Spleen (tissue), 11 donors: ENCODE measurements at regions not wholly inside any gene's neighbourhood (a gene's known extent, or its start where the extent isn't known, plus 50 kb on each side); places are given as distances from the start of the nearest gene placed in this dataset.

Experiments
- DNase-seq: peaks from one replicate; pipeline ENCODE4 v3.0.0-alpha.2; 2020
- H3K27ac ChIP-seq, 8 donors: fragments of 200-600 bp; sonication (generic) in 7 of 8; 1 replicate in 4 of 8; 2 replicates in 4 of 8; pipeline versions ENCODE4 v1.5.0 to v1.8.0; 2016 to 2021; ENCODE audit warnings: inconsistent platforms in 4 of 8, mild to moderate bottlenecking in 4 of 8, moderate library complexity in 1 of 8
- H3K27me3 ChIP-seq, 7 donors: fragments of 200-600 bp; sonication (generic) in 6 of 7; replicated peaks in 1 of 7; 1 replicate in 4 of 7; 2 replicates in 3 of 7; pipeline versions ENCODE4 v1.5.0 to v1.8.0; 2016 to 2021; ENCODE audit warnings: inconsistent platforms in 3 of 7, mild to moderate bottlenecking in 1 of 7
- H3K36me3 ChIP-seq, 6 donors: fragments of 200-600 bp; sonication (generic) in 5 of 6; 1 replicate in 4 of 6; 2 replicates in 2 of 6; pipeline versions ENCODE4 v1.5.0 to v1.8.0; 2016 to 2021; ENCODE audit warnings: inconsistent platforms in 2 of 6
- H3K4me1 ChIP-seq, 6 donors: fragments of 200-600 bp; sonication (generic) in 5 of 6; 1 replicate in 3 of 6; 2 replicates in 3 of 6; pipeline versions ENCODE4 v1.5.0 to v1.8.0; 2016 to 2021; ENCODE audit warnings: inconsistent platforms in 3 of 6
- H3K4me3 ChIP-seq, 8 donors: fragments of 200-600 bp; sonication (generic) in 7 of 8; 1 replicate in 4 of 8; 2 replicates in 4 of 8; pipeline versions ENCODE4 v1.5.0 to v1.8.0; 2016 to 2021; ENCODE audit warnings: inconsistent platforms in 4 of 8, mild to moderate bottlenecking in 4 of 8, moderate library complexity in 2 of 8
- H3K9me3 ChIP-seq, 8 donors: fragments of 200-600 bp; sonication (generic) in 7 of 8; 1 replicate in 4 of 8; 2 replicates in 4 of 8; pipeline versions ENCODE4 v1.5.0 to v1.8.0; 2016 to 2021; ENCODE audit warnings: inconsistent platforms in 4 of 8
- CTCF ChIP-seq, 11 experiments: fragments of 200-600 bp in 7 of 11; fragments of 450-650 bp in 4 of 11; sonication (generic) in 4 of 11; IDR thresholded peaks in 8 of 11; conservative IDR thresholded peaks in 3 of 11; 1 replicate in 7 of 11; 2 replicates in 4 of 11; pipeline versions ENCODE4 v1.4.0 to v1.8.0; 2016 to 2021; ENCODE audit warnings: antibody characterized with exemption in 11 of 11, inconsistent platforms in 4 of 11, mild to moderate bottlenecking in 1 of 11
- POLR2A ChIP-seq, 3 donors: fragments of 450-650 bp; IDR thresholded peaks; one replicate each; pipeline ENCODE4 v1.5.1; 2017; ENCODE audit warnings: antibody characterized with exemption in 3 of 3, mild to moderate bottlenecking in 1 of 3
- POLR2AphosphoS5 ChIP-seq, 3 donors: sonication (generic); formaldehyde crosslinking; IDR thresholded peaks; one replicate each; pipeline ENCODE4 v1.5.1; 2017; ENCODE audit warnings: antibody characterized with exemption in 3 of 3
- WGBS, 5 donors: extraction: QIAGEN DNeasy Blood & Tissue Kit in 3 of 5; methylation state at CpG; one replicate each; pipeline versions ENCODE4 v1.1.5 to v1.1.7; 2013 to 2018; 5-methylcytosine and 5-hydroxymethylcytosine counted together
- intact Hi-C: fragments of 100-400 bp; cut with DNase I; formaldehyde crosslinking; loops from one replicate; pipeline ENCODE4 v1.15.0; 2023; ENCODE audit warnings: low total_unique reads
- donor health status: healthy with polysubstance abuse.
- donor health status: DM: no; HTN: no; CAD: no; lungs with moderate emphysema.
- donor health status: DM: no; HTN: no; CAD: no.
- donor health status: Bipolar disorder and iron deficiency.
- donor health status: healthy.
- donor health status: DM: no; HTN: no; CAD: no.
- donor health status: DM: yes; HTN: yes; CAD: no.

GRCh38 chr22:26994801-26995200 lies 337.4 kb downstream of the MIAT start:
- H3K36me3 ChIP-seq, result no peaks in the 10 kb centered on the region
- WGBS, 5 donors, result 83 to 94% (median 89%) methylated on average over 4 of the region's 4 CpGs
- intact Hi-C loops, result no loop called here
- no peaks in the 10 kb centered on the region for H3K9me3 ChIP-seq
- H3K27ac ChIP-seq, result no peak overlapping the region
- no peak overlapping the region for H3K4me3 ChIP-seq
- TF ChIP-seq POLR2A (IDR thresholded peaks at IDR 0.05) (no peak), POLR2AphosphoS5 (IDR thresholded peaks at IDR 0.05) (no peak), CTCF (IDR thresholded peaks at IDR 0.05 in 8 of 11, conservative IDR thresholded peaks at IDR 0.05 in 3 of 11) (no peak)
- no peak for DNase-seq
- no peaks in the 10 kb centered on the region for H3K4me1 ChIP-seq
- no peaks in the 10 kb centered on the region for H3K27me3 ChIP-seq

GRCh38 chr22:26995235-26995634 lies 337.8 kb downstream of the MIAT start:
- DNase-seq, result no peak
- Histone ChIP-seq H3K4me3 (no peak overlapping the region), H3K9me3 (no peaks in the 10 kb centered on the region), H3K27me3 (no peaks in the 10 kb centered on the region), H3K4me1 (no peaks in the 10 kb centered on the region), H3K36me3 (no peaks in the 10 kb centered on the region), H3K27ac (no peak overlapping the region)
- WGBS, 5 donors, result 70 to 81% (median 78%) methylated on average over 3 of the region's 3 CpGs
- intact Hi-C loops, result no loop called here
- TF ChIP-seq POLR2AphosphoS5 (IDR thresholded peaks at IDR 0.05) (no peak), CTCF (IDR thresholded peaks at IDR 0.05 in 8 of 11, conservative IDR thresholded peaks at IDR 0.05 in 3 of 11) (no peak), POLR2A (IDR thresholded peaks at IDR 0.05) (no peak)

GRCh38 chr22:26996154-26996553 lies 338.8 kb downstream of the MIAT start:
- H3K27me3 ChIP-seq, result no peaks in the 10 kb centered on the region
- no peak overlapping the region for H3K27ac ChIP-seq
- intact Hi-C loops, result no loop called here
- H3K36me3 ChIP-seq, result no peaks in the 10 kb centered on the region
- 60 to 77% (median 67%) methylated on average over 2 of the region's 2 CpGs for WGBS, 5 donors
- no peak for DNase-seq
- TF ChIP-seq POLR2A (IDR thresholded peaks at IDR 0.05) (no peak), POLR2AphosphoS5 (IDR thresholded peaks at IDR 0.05) (no peak), CTCF (IDR thresholded peaks at IDR 0.05 in 8 of 11, conservative IDR thresholded peaks at IDR 0.05 in 3 of 11) (no peak)
- no peaks in the 10 kb centered on the region for H3K9me3 ChIP-seq
- H3K4me3 ChIP-seq, result no peak overlapping the region
- no peaks in the 10 kb centered on the region for H3K4me1 ChIP-seq

GRCh38 chr22:26998129-26998528 lies 340.7 kb downstream of the MIAT start:
- intact Hi-C loops, result no loop called here
- DNase-seq, result no peak
- Histone ChIP-seq H3K27ac (no peak overlapping the region), H3K36me3 (no peaks in the 10 kb centered on the region), H3K4me3 (no peak overlapping the region), H3K4me1 (no peaks in the 10 kb centered on the region), H3K9me3 (no peaks in the 10 kb centered on the region), H3K27me3 (peaks cover 0 to under 1% (median 0%) of the 10 kb centered on the region in 7 donors)
- TF ChIP-seq POLR2AphosphoS5 (IDR thresholded peaks at IDR 0.05), result no peak
- no peak for TF ChIP-seq CTCF (IDR thresholded peaks at IDR 0.05 in 8 of 11, conservative IDR thresholded peaks at IDR 0.05 in 3 of 11)
- TF ChIP-seq POLR2A (IDR thresholded peaks at IDR 0.05), result no peak
- WGBS, 5 donors, result 49 to 65% (median 55%) methylated on average over 3 of the region's 3 CpGs
